Fibroblast of lung (primary cell): ENCODE measurements at regions not wholly inside any gene's neighbourhood (a gene's known extent, or its start where the extent isn't known, plus 50 kb on each side); places are given as distances from the start of the nearest gene placed in this dataset.

Experiments
- EZH2 ChIP-seq: IDR thresholded peaks from 2 replicates; pipeline ENCODE4 v1.5.1; 2012; ENCODE audit warnings: low read length, control low read depth, mild to moderate bottlenecking; ENCODE audit errors: missing control alignments
- TF ChIP-seq, protein P1 (sequence below), 2 donors: IDR thresholded peaks in 1 of 2; conservative IDR thresholded peaks in 1 of 2; 1 replicate in 1 of 2; 2 replicates in 1 of 2; pipeline ENCODE4 v1.5.1; 2011 to 2012; ENCODE audit warnings: low read length in 2 of 2, control low read depth in 1 of 2, inconsistent platforms in 1 of 2, low read depth in 1 of 2, mild to moderate bottlenecking in 1 of 2

DNA sequence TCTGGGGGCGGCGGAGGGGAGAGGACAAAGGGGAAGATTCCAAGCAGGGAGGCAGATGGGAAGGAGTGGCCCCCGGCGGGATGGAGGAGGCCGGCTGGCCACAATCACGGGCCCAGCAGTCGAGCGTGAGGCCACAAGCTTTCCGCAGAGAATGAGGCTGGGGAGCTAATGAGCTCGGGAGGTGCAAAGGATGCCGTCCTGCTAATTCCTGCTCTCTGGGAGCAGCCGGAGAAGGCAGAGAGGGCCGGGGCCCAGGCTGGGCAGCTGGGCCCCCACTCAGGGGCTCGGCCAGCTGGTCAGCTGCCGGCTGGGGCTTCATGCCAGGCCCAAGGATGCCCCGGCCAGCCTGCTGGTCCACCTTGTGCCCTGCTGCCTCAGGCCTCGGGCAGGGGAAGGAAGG, 98.1 kb upstream of the LHX5 start:
- TF ChIP-seq, protein P1, sequence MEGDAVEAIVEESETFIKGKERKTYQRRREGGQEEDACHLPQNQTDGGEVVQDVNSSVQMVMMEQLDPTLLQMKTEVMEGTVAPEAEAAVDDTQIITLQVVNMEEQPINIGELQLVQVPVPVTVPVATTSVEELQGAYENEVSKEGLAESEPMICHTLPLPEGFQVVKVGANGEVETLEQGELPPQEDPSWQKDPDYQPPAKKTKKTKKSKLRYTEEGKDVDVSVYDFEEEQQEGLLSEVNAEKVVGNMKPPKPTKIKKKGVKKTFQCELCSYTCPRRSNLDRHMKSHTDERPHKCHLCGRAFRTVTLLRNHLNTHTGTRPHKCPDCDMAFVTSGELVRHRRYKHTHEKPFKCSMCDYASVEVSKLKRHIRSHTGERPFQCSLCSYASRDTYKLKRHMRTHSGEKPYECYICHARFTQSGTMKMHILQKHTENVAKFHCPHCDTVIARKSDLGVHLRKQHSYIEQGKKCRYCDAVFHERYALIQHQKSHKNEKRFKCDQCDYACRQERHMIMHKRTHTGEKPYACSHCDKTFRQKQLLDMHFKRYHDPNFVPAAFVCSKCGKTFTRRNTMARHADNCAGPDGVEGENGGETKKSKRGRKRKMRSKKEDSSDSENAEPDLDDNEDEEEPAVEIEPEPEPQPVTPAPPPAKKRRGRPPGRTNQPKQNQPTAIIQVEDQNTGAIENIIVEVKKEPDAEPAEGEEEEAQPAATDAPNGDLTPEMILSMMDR (conservative IDR thresholded peaks at IDR 0.05 in 1 of 2, IDR thresholded peaks at IDR 0.05 in 1 of 2; ENCODE audit: low read depth in 1 of 2, low read length in 2 of 2) = no peak
- no peak for TF ChIP-seq EZH2
